K562 (cell line): ENCODE measurements at regions not wholly inside any gene's neighbourhood (a gene's known extent, or its start where the extent isn't known, plus 50 kb on each side); places are given as distances from the start of the nearest gene placed in this dataset.

Source experiments
- ATAC-seq: fragments of 200-7000 bp; cut with Tn5 transposase; 3 replicates; pipeline ENCODE4 v1.9.1; 2020; ENCODE audit warnings: moderate library complexity
- BruUV-seq: library from RNA; stranded (reverse); fragments of 400-500 nt; replicated peaks from 2 replicates; lab custom pipeline; 2021; lab: Mats Ljungman, UMichigan
- CTCF ChIA-PET: fragments of 300-600 bp; formaldehyde crosslinking; extraction: SDS; loops from one replicate; lab custom pipeline; 2021; ENCODE audit warnings: low intra/inter-chr PET ratio; lab: Yijun Ruan, JAX
- POLR2A ChIA-PET: fragments of 300-600, 350-650 bp; sonication (Branson Sonifier 250); formaldehyde crosslinking; extraction: SDS; loops from one replicate; lab custom pipeline; 2021; ENCODE audit warnings: antibody characterized with exemption, inconsistent platforms; lab: Yijun Ruan, JAX
- DNase-seq, 4 experiments: peaks; one replicate each; pipeline versions ENCODE4 v3.0.0 to v3.0.0-alpha.2; 2011 to 2018; ENCODE audit warnings: low spot score in 3 of 4, mixed read lengths in 3 of 4; ENCODE audit errors: extremely low read depth in 1 of 4
- FAIRE-seq: peaks from 2 replicates; lab custom pipeline; 2011; peaks lifted over from hg19 to GRCh38; lab: Jason Lieb, UNC
- H2AFZ ChIP-seq: 2 replicates; pipeline ENCODE4 v1.6.0; 2011; ENCODE audit warnings: low read depth, low read length, control low read depth, inconsistent platforms
- H3K27ac ChIP-seq: fragments of 200-600 bp; 3 replicates; pipeline ENCODE4 v1.8.0; 2011; ENCODE audit warnings: low read depth, mild to moderate bottlenecking, control low read depth, inconsistent platforms, low read length, moderate library complexity, mixed read lengths; ENCODE audit errors: extremely low read depth
- H3K27me3 ChIP-seq, 2 experiments: fragments of 300-600 bp in 1 of 2; 2 replicates in 1 of 2; 3 replicates in 1 of 2; pipeline versions ENCODE4 v1.6.0 to v1.8.0; 2011; ENCODE audit warnings: inconsistent platforms in 2 of 2, low read length in 2 of 2, mild to moderate bottlenecking in 1 of 2, mixed read lengths in 1 of 2, moderate library complexity in 1 of 2; ENCODE audit not compliant: control insufficient read depth in 2 of 2, insufficient read depth in 2 of 2
- H3K36me3 ChIP-seq: fragments of 300-600 bp; 3 replicates; pipeline ENCODE4 v1.8.0; 2011; ENCODE audit warnings: mild to moderate bottlenecking, low read length, inconsistent platforms; ENCODE audit not compliant: control insufficient read depth, insufficient read depth
- H3K4me1 ChIP-seq, 2 experiments: fragments of 200-600 bp in 1 of 2; replicated peaks in 1 of 2; 2 replicates in 1 of 2; 3 replicates in 1 of 2; pipeline versions ENCODE4 v1.5.1 to v1.8.0; 2011; ENCODE audit warnings: inconsistent platforms in 2 of 2, low read length in 2 of 2, mild to moderate bottlenecking in 1 of 2, mixed read lengths in 1 of 2, moderate library complexity in 1 of 2; ENCODE audit not compliant: control insufficient read depth in 2 of 2, insufficient read depth in 2 of 2
- H3K4me2 ChIP-seq: 2 replicates; pipeline ENCODE4 v1.6.1; 2011; ENCODE audit warnings: low read length, control low read depth, inconsistent platforms, mixed read lengths; ENCODE audit not compliant: insufficient read depth
- H3K4me3 ChIP-seq: fragments of 200-600 bp; sonication (generic), shearing (Covaris generic); 2 replicates; pipeline ENCODE4 v1.5.1; 2016; ENCODE audit warnings: control low read depth, inconsistent platforms
- H3K79me2 ChIP-seq: fragments of 200-600 bp; 3 replicates; pipeline ENCODE4 v1.8.0; 2011; ENCODE audit warnings: low read length, inconsistent platforms; ENCODE audit not compliant: control insufficient read depth, insufficient read depth
- H3K9ac ChIP-seq, 2 experiments: 2 replicates each; pipeline versions ENCODE4 v1.6.0 to v1.6.1; 2011; ENCODE audit warnings: low read depth in 2 of 2, low read length in 2 of 2, control low read depth in 1 of 2, inconsistent platforms in 1 of 2, mild to moderate bottlenecking in 1 of 2, mixed read lengths in 1 of 2; ENCODE audit not compliant: insufficient read depth in 1 of 2
- H3K9me1 ChIP-seq: one replicate; pipeline ENCODE4 v1.6.0; 2011; ENCODE audit warnings: inconsistent platforms, mild to moderate bottlenecking, low read length, moderate library complexity; ENCODE audit not compliant: control insufficient read depth, insufficient read depth
- H3K9me3 ChIP-seq: replicated peaks from 2 replicates; pipeline ENCODE4 v1.5.1; 2011; ENCODE audit warnings: low read depth, low read length, inconsistent platforms; ENCODE audit not compliant: control insufficient read depth, insufficient read depth
- H4K20me1 ChIP-seq: replicated peaks from 2 replicates; pipeline ENCODE4 v1.6.1; 2011; ENCODE audit warnings: low read length, inconsistent platforms, mixed read lengths; ENCODE audit not compliant: control insufficient read depth, insufficient read depth
- NBN ChIP-seq: fragments of 450-650 bp; IDR thresholded peaks from 2 replicates; pipeline ENCODE4 v1.6.1; 2016; ENCODE audit warnings: low read depth, mild to moderate bottlenecking
- RFX1 ChIP-seq: fragments of 450-650 bp; IDR thresholded peaks from 2 replicates; pipeline ENCODE4 v1.6.1; 2016; ENCODE audit warnings: mild to moderate bottlenecking, moderate library complexity
- TFE3 ChIP-seq: fragments of 450-650 bp; formaldehyde crosslinking; IDR thresholded peaks from 2 replicates; pipeline ENCODE4 v1.4.0; 2020; ENCODE audit warnings: mild to moderate bottlenecking, mixed read lengths
- YY1 ChIP-seq, 3 experiments: IDR thresholded peaks; 2 replicates each; pipeline ENCODE4 v1.6.1; 2011; ENCODE audit warnings: low read length in 2 of 3, mild to moderate bottlenecking in 2 of 3, moderate library complexity in 2 of 3, borderline replicate concordance in 1 of 3, control low read depth in 1 of 3, low read depth in 1 of 3; ENCODE audit not compliant: insufficient read depth in 3 of 3, insufficient replicate concordance in 2 of 3, control insufficient read depth in 1 of 3, insufficient read length in 1 of 3; ENCODE audit errors: extremely low read depth in 1 of 3
- WGBS: fragments of 100-300 bp; shearing (Covaris generic); methylation state at CpG from one replicate; pipeline ENCODE4 v1.1.6; 2016; ENCODE audit warnings: low coverage, mixed read lengths; ENCODE audit not compliant: insufficient coverage; ENCODE audit errors: missing lambda C conversion rate; 5-methylcytosine and 5-hydroxymethylcytosine counted together
- in situ Hi-C: fragments of 300-500 bp; cut with MboI; formaldehyde crosslinking; loops from 4 replicates; pipeline ENCODE4 v1.15.0; 2018; ENCODE audit warnings: inconsistent platforms, mixed read lengths
- intact Hi-C: fragments of 100-400 bp; cut with micrococcal nuclease; formaldehyde crosslinking; loops from 2 replicates; pipeline ENCODE4 v1.14.2; 2022

GRCh38 chr4:186790630-186791029 is 67.0 kb upstream of the FAT1 start (continued):
- no peak for TF ChIP-seq TFE3 (CRISPR knock-in tag)
- no peak for TF ChIP-seq YY1 (IDR thresholded peaks at IDR 0.05; ENCODE audit: borderline replicate concordance in 1 of 3, control insufficient read depth in 1 of 3, extremely low read depth in 1 of 3, insufficient read depth in 3 of 3, insufficient read length in 1 of 3, insufficient replicate concordance in 2 of 3, low read depth in 1 of 3, low read length in 2 of 3)

GRCh38 chr4:186792728-186793366 is 69.2 kb upstream of the FAT1 start:
- BruUV-seq = no TSS peak
- no peaks in the 10 kb centered on the region for H3K4me1 ChIP-seq
- H3K27me3 ChIP-seq = no peaks in the 10 kb centered on the region
- intact Hi-C loops = no loop called here
- no peak overlapping the region for H3K27ac ChIP-seq
- ATAC-seq = no peak
- H4K20me1 ChIP-seq = no peaks in the 10 kb centered on the region
- POLR2A ChIA-PET = no interaction called here
- WGBS = 16% methylated on average over 2 of the region's 2 CpGs
- no peak overlapping the region for H3K9ac ChIP-seq
- no peak for FAIRE-seq
- H3K79me2 ChIP-seq = no peaks in the 10 kb centered on the region
- no peak for DNase-seq
- no peaks in the 10 kb centered on the region for H3K9me3 ChIP-seq
- no peak overlapping the region for H3K4me2 ChIP-seq
- in situ Hi-C loops = no loop called here
- no peak overlapping the region for H2AFZ ChIP-seq
- H3K36me3 ChIP-seq = no peaks in the 10 kb centered on the region
- TF ChIP-seq NBN (no peak), RFX1 (peak; percentile 23; the same call in 1 of the 2 replicates)
- CTCF ChIA-PET = no interaction called here
- H3K4me3 ChIP-seq = no peak overlapping the region
- no peaks in the 10 kb centered on the region for H3K9me1 ChIP-seq
